GM12872 (cell line): ENCODE measurements at regions not wholly inside any gene's neighbourhood (a gene's known extent, or its start where the extent isn't known, plus 50 kb on each side); places are given as distances from the start of the nearest gene placed in this dataset.

Source experiments
- TF ChIP-seq, protein P1 (sequence below): IDR thresholded peaks from 3 replicates; pipeline ENCODE4 v1.5.1; 2011; ENCODE audit warnings: low read depth, mild to moderate bottlenecking, low read length, moderate library complexity; ENCODE audit not compliant: insufficient read depth

DNA sequence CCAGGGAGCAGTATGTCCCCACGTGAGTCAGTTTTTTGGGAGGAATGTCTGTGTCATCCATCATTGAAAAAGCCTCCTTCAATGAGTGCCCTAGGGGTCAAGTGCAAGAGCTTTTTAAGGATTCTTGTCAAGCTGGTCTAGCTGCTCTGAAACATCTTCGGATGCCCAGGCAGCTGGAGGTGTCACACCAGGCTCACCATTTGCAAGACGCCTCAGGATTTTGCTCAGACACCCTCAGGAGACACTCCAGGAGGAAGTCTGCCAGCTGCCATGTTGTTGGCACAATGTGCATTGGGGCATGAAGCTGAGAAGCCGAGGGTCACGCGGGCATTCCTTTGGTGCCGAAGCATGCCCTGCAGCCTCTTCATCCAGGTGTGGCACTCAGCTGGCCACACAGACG lies 111.1 kb upstream of the S1PR3 start:
- TF ChIP-seq, protein P1, sequence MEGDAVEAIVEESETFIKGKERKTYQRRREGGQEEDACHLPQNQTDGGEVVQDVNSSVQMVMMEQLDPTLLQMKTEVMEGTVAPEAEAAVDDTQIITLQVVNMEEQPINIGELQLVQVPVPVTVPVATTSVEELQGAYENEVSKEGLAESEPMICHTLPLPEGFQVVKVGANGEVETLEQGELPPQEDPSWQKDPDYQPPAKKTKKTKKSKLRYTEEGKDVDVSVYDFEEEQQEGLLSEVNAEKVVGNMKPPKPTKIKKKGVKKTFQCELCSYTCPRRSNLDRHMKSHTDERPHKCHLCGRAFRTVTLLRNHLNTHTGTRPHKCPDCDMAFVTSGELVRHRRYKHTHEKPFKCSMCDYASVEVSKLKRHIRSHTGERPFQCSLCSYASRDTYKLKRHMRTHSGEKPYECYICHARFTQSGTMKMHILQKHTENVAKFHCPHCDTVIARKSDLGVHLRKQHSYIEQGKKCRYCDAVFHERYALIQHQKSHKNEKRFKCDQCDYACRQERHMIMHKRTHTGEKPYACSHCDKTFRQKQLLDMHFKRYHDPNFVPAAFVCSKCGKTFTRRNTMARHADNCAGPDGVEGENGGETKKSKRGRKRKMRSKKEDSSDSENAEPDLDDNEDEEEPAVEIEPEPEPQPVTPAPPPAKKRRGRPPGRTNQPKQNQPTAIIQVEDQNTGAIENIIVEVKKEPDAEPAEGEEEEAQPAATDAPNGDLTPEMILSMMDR: no peak

DNA sequence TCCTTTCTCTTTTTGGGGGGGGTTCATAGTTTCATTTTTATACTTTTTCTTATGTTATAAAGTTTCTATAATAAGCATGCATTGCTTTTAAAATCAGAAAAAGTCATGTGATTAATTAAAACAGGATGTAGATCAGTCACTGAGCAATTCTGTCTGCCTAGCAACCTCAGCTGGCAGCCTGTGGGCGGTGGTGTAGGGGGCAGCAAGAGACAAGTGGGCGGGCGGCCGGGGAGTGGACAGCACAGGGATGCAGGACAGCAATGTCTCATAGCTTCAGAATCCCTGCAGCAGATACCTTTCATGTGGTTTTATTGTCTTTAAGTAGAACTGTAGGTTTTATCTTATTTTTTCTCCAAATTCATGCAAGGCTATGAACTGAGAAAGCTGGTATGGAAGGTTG lies 101.9 kb upstream of the S1PR3 start:
- TF ChIP-seq, protein P1: no peak

DNA sequence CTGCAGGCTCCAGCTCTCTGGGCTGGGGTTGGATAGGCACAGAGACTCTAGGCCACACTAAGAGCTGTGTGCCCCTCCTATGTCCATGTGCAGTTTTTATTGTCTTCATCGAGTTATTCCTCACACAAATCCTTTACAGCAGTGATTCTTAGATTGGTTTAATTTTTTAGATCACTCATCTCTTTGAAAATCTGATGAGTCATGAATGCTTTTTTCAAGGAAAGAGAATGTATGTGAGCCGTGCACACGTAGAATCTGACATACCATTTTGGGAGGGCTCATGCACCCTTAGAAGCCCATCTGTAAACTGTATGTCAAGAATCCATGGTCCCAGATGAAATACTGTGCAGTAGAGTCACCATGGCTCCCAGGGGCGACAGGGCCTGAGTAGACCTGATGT lies 100.7 kb upstream of the S1PR3 start:
- TF ChIP-seq, protein P1: no peak

DNA sequence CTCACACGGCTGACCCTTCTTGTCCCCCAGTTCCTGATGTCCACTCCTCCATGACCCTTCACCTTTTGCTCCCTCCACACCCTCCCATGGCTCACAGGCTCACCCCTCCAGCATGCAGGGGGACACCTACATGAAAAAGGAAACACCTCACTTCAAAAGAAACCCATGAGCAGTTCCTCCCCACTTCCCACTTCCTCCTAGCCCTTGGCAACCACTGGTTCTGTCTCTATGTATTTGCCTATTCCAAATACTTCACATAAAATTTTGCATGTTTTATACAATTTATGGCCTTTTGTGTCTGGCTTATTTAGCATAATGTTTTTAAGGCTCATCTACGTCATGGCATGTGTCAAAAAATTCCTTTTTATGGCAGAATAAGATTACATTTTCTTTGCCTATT lies 100.2 kb upstream of the S1PR3 start:
- TF ChIP-seq, protein P1: no peak

DNA sequence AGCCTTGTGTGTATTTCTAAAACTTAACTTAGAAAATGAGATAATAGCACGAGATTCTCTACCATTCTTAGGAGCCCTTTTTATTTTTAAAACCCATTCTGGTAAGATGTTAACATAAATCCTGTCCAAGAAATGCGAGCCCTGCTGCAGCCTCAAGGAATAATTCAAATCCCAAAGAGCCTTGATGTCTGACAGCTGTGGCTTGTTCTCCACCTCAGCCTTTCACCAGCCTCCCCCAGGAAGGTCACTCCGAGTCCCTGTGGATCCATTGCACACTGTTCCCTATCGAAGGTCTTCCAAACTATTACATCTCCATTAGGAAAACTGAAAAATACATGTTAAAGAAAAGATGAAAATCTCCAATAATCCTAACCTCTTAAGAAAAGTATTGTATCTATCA lies 98.5 kb upstream of the S1PR3 start:
- TF ChIP-seq, protein P1: no peak

DNA sequence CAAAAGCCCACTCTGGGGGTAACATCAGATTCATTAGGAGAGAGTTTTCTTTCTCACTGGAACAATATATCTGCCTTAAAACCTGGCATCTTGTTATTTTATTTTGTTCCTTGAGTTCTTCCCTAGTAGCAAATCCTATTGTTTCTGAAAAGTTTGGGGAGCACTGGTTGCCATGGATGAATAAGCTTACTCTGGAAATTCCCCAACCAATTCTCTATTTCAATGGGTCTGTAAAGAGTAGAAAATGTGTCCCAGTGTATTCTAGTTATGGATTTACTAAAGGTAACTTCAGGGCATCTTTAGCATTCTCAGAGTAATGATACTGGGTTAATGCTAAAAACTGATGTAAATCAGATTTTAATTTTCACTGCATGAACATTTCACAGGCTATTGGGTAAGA lies 94.2 kb upstream of the S1PR3 start:
- TF ChIP-seq, protein P1: no peak

DNA sequence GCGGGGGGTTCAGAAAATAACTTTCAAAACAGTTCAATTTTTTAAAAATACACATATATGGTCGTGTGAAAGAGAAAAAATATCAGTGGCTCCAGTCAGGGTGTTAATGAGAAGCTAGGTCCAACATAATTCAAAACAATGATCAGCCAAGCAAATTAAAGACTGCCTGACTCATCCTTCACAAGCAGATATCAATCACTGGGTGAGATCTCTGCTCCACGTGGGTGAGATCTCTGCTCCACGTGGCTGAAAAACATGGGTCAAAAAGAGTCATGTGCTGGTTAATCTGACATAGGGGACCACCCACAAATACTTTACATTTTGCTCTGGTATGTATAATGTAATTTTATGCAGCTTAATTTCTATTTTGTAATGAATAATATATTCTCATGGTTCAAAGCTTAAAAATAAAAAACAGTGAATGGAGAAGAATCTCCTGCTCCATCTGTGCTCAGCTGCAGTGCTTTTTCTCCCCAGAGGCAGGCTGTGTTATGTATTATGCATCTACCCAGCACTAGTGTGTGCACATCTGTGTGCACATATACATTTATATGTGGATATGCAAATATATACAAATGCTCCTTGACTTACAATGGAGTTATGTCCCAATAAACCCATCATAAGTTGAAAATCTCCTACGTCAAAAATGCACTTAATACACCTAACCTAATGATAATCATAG lies 93.1 kb upstream of the S1PR3 start:
- TF ChIP-seq, protein P1: no peak
